DMS53 treated with DMSO at 0.1 percent for 48 hours (cell line): ENCODE measurements at regions not wholly inside any gene's neighbourhood (a gene's known extent, or its start where the extent isn't known, plus 50 kb on each side); places are given as distances from the start of the nearest gene placed in this dataset.

ENCODE experiments used
- DNase-seq: peaks from one replicate; lab custom pipeline; 2025; ENCODE audit not compliant: unreplicated experiment; lab: John Stamatoyannopoulos, UW

- no peak for DNase-seq
Observed at GRCh38 chr20:52500157-52500556, 308.6 kb upstream of the ZFP64 start.

- no peak for DNase-seq
Observed at GRCh38 chr20:52497731-52498130, 306.2 kb upstream of the ZFP64 start.

- DNase-seq: no peak
Observed at GRCh38 chr20:52496191-52496590, 304.6 kb upstream of the ZFP64 start.

GRCh38 chr20:52494244-52494643, 302.7 kb upstream of the ZFP64 start:
- no peak for DNase-seq

- DNase-seq: no peak
Observed at GRCh38 chr20:52493171-52493721, 301.7 kb upstream of the ZFP64 start.

GRCh38 chr20:52490711-52491430, 299.3 kb upstream of the ZFP64 start:
- DNase-seq: no peak

GRCh38 chr20:52484438-52484837, 292.9 kb upstream of the ZFP64 start:
- no peak for DNase-seq

GRCh38 chr20:52483382-52483781, 291.8 kb upstream of the ZFP64 start:
- DNase-seq: no peak

- DNase-seq: no peak
Observed at GRCh38 chr20:52482044-52482443, 290.5 kb upstream of the ZFP64 start.

- DNase-seq: no peak
Observed at GRCh38 chr20:52481443-52481842, 289.9 kb upstream of the ZFP64 start.

GRCh38 chr20:52476074-52476750, 284.6 kb upstream of the ZFP64 start:
- DNase-seq: no peak

- DNase-seq: no peak
Observed at GRCh38 chr20:52473186-52473585, 281.6 kb upstream of the ZFP64 start.

- no peak for DNase-seq
Observed at GRCh38 chr20:52470561-52470960, 279.0 kb upstream of the ZFP64 start.

GRCh38 chr20:52469128-52469527, 277.5 kb upstream of the ZFP64 start:
- no peak for DNase-seq

- DNase-seq: no peak
Observed at GRCh38 chr20:52465991-52466390, 274.4 kb upstream of the ZFP64 start.

- no peak for DNase-seq
Observed at GRCh38 chr20:52461582-52461981, 270.0 kb upstream of the ZFP64 start.

GRCh38 chr20:52459150-52459549, 267.6 kb upstream of the ZFP64 start:
- no peak for DNase-seq

- DNase-seq: no peak
Observed at GRCh38 chr20:52457826-52458225, 266.2 kb upstream of the ZFP64 start.

GRCh38 chr20:52454660-52455059, 263.1 kb upstream of the ZFP64 start:
- DNase-seq: no peak

- DNase-seq: no peak
Observed at GRCh38 chr20:52448513-52449232, 257.1 kb upstream of the ZFP64 start.

- DNase-seq: no peak
Observed at GRCh38 chr20:52447225-52447551, 255.6 kb upstream of the ZFP64 start.
